ENCODE measurements at regions not wholly inside any gene's neighbourhood (a gene's known extent, or its start where the extent isn't known, plus 50 kb on each side); places are given as distances from the start of the nearest gene placed in this dataset.

GRCh38 chr14:85234156-85235025, 295.6 kb upstream of the FLRT2 start:
- H3K27me3 ChIP-seq (ENCODE audit: control insufficient read depth in 2 of 2, insufficient read depth in 1 of 2, low read length in 1 of 2) = no peaks in the 10 kb centered on the region
- no peak overlapping the region for H3K27ac ChIP-seq (ENCODE audit: low read depth in 1 of 2, low read length in 1 of 2)
- no peak overlapping the region for H3K4me3 ChIP-seq (ENCODE audit: low read length in 2 of 2)
- DNase-seq (ENCODE audit: low read depth in 6 of 9, low spot score in 9 of 9) = no peak
- no peaks in the 10 kb centered on the region for H3K9me3 ChIP-seq (ENCODE audit: control insufficient read depth in 2 of 2, insufficient read depth in 1 of 2, low read length in 1 of 2)
- H3K4me1 ChIP-seq (ENCODE audit: control insufficient read depth in 2 of 2, insufficient read depth in 2 of 2, low read length in 2 of 2) = no peaks in the 10 kb centered on the region
- H3K36me3 ChIP-seq (ENCODE audit: control insufficient read depth in 2 of 2, insufficient read depth in 2 of 2, low read length in 1 of 2) = no peaks in the 10 kb centered on the region
- WGBS = 95% methylated on average over 10 of the region's 10 CpGs

- no peak for DNase-seq (ENCODE audit: low read depth in 6 of 9, low spot score in 9 of 9)
- no peaks in the 10 kb centered on the region for H3K36me3 ChIP-seq (ENCODE audit: control insufficient read depth in 2 of 2, insufficient read depth in 2 of 2, low read length in 1 of 2)
- H3K9me3 ChIP-seq (ENCODE audit: control insufficient read depth in 2 of 2, insufficient read depth in 1 of 2, low read length in 1 of 2) = no peaks in the 10 kb centered on the region
- no peaks in the 10 kb centered on the region for H3K27me3 ChIP-seq (ENCODE audit: control insufficient read depth in 2 of 2, insufficient read depth in 1 of 2, low read length in 1 of 2)
- no peaks in the 10 kb centered on the region for H3K4me1 ChIP-seq (ENCODE audit: control insufficient read depth in 2 of 2, insufficient read depth in 2 of 2, low read length in 2 of 2)
- WGBS = 70% methylated on average over 3 of the region's 3 CpGs
- no peak overlapping the region for H3K4me3 ChIP-seq (ENCODE audit: low read length in 2 of 2)
- H3K27ac ChIP-seq (ENCODE audit: low read depth in 1 of 2, low read length in 1 of 2) = no peak overlapping the region
Measured at GRCh38 chr14:85235868-85236267, 294.1 kb upstream of the FLRT2 start.

GRCh38 chr14:85236296-85236695, 293.6 kb upstream of the FLRT2 start:
- 8% methylated on average over 1 of the region's 1 CpG for whole genome bisulfite sequencing

GRCh38 chr14:85239791-85240190, 290.2 kb upstream of the FLRT2 start:
- H3K4me1 ChIP-seq (ENCODE audit: control insufficient read depth in 2 of 2, insufficient read depth in 2 of 2, low read length in 2 of 2) = no peaks in the 10 kb centered on the region
- WGBS = 97% methylated on average over 1 of the region's 1 CpG
- no peak overlapping the region for H3K27ac ChIP-seq (ENCODE audit: low read depth in 1 of 2, low read length in 1 of 2)
- H3K4me3 ChIP-seq (ENCODE audit: low read length in 2 of 2) = no peak overlapping the region
- H3K27me3 ChIP-seq (ENCODE audit: control insufficient read depth in 2 of 2, insufficient read depth in 1 of 2, low read length in 1 of 2) = no peaks in the 10 kb centered on the region
- H3K9me3 ChIP-seq (ENCODE audit: control insufficient read depth in 2 of 2, insufficient read depth in 1 of 2, low read length in 1 of 2) = no peaks in the 10 kb centered on the region
- DNase-seq (ENCODE audit: low read depth in 6 of 9, low spot score in 9 of 9) = no peak
- no peaks in the 10 kb centered on the region for H3K36me3 ChIP-seq (ENCODE audit: control insufficient read depth in 2 of 2, insufficient read depth in 2 of 2, low read length in 1 of 2)

More at GRCh38 chr14:85236296-85236695, 293.6 kb upstream of the FLRT2 start:
- H3K4me1 ChIP-seq (ENCODE audit: control insufficient read depth in 2 of 2, insufficient read depth in 2 of 2, low read length in 2 of 2) = no peaks in the 10 kb centered on the region
- H3K36me3 ChIP-seq (ENCODE audit: control insufficient read depth in 2 of 2, insufficient read depth in 2 of 2, low read length in 1 of 2) = no peaks in the 10 kb centered on the region
- DNase-seq (ENCODE audit: low read depth in 6 of 9, low spot score in 9 of 9) = no peak
- no peaks in the 10 kb centered on the region for H3K9me3 ChIP-seq (ENCODE audit: control insufficient read depth in 2 of 2, insufficient read depth in 1 of 2, low read length in 1 of 2)
- H3K4me3 ChIP-seq (ENCODE audit: low read length in 2 of 2) = no peak overlapping the region
- no peaks in the 10 kb centered on the region for H3K27me3 ChIP-seq (ENCODE audit: control insufficient read depth in 2 of 2, insufficient read depth in 1 of 2, low read length in 1 of 2)
- no peak overlapping the region for H3K27ac ChIP-seq (ENCODE audit: low read depth in 1 of 2, low read length in 1 of 2)

GRCh38 chr14:85241022-85241855, 288.7 kb upstream of the FLRT2 start:
- no peak for DNase-seq (ENCODE audit: low read depth in 6 of 9, low spot score in 9 of 9)
- Histone ChIP-seq H3K4me1 (ENCODE audit: control insufficient read depth in 2 of 2, insufficient read depth in 2 of 2, low read length in 2 of 2) (no peaks in the 10 kb centered on the region), H3K4me3 (ENCODE audit: low read length in 2 of 2) (no peak overlapping the region), H3K27me3 (ENCODE audit: control insufficient read depth in 2 of 2, insufficient read depth in 1 of 2, low read length in 1 of 2) (no peaks in the 10 kb centered on the region), H3K9me3 (ENCODE audit: control insufficient read depth in 2 of 2, insufficient read depth in 1 of 2, low read length in 1 of 2) (no peaks in the 10 kb centered on the region), H3K27ac (ENCODE audit: low read depth in 1 of 2, low read length in 1 of 2) (no peak overlapping the region), H3K36me3 (ENCODE audit: control insufficient read depth in 2 of 2, insufficient read depth in 2 of 2, low read length in 1 of 2) (no peaks in the 10 kb centered on the region)
- 86% methylated on average over 14 of the region's 14 CpGs for WGBS

GRCh38 chr14:85242666-85243065, 287.3 kb upstream of the FLRT2 start:
- H3K4me1 ChIP-seq (ENCODE audit: control insufficient read depth in 2 of 2, insufficient read depth in 2 of 2, low read length in 2 of 2) = no peaks in the 10 kb centered on the region
- H3K4me3 ChIP-seq (ENCODE audit: low read length in 2 of 2) = no peak overlapping the region
- H3K9me3 ChIP-seq (ENCODE audit: control insufficient read depth in 2 of 2, insufficient read depth in 1 of 2, low read length in 1 of 2) = no peaks in the 10 kb centered on the region
- H3K36me3 ChIP-seq (ENCODE audit: control insufficient read depth in 2 of 2, insufficient read depth in 2 of 2, low read length in 1 of 2) = no peaks in the 10 kb centered on the region
- H3K27ac ChIP-seq (ENCODE audit: low read depth in 1 of 2, low read length in 1 of 2) = no peak overlapping the region
- H3K27me3 ChIP-seq (ENCODE audit: control insufficient read depth in 2 of 2, insufficient read depth in 1 of 2, low read length in 1 of 2) = no peaks in the 10 kb centered on the region
- WGBS = 90% methylated on average over 4 of the region's 4 CpGs
- no peak for DNase-seq (ENCODE audit: low read depth in 6 of 9, low spot score in 9 of 9)

- Histone ChIP-seq H3K4me3 (ENCODE audit: low read length in 2 of 2) (no peak overlapping the region), H3K36me3 (ENCODE audit: control insufficient read depth in 2 of 2, insufficient read depth in 2 of 2, low read length in 1 of 2) (no peaks in the 10 kb centered on the region), H3K27ac (ENCODE audit: low read depth in 1 of 2, low read length in 1 of 2) (no peak overlapping the region), H3K27me3 (ENCODE audit: control insufficient read depth in 2 of 2, insufficient read depth in 1 of 2, low read length in 1 of 2) (no peaks in the 10 kb centered on the region), H3K9me3 (ENCODE audit: control insufficient read depth in 2 of 2, insufficient read depth in 1 of 2, low read length in 1 of 2) (no peaks in the 10 kb centered on the region), H3K4me1 (ENCODE audit: control insufficient read depth in 2 of 2, insufficient read depth in 2 of 2, low read length in 2 of 2) (no peaks in the 10 kb centered on the region)
- WGBS = 93% methylated on average over 1 of the region's 1 CpG
- DNase-seq (ENCODE audit: low read depth in 6 of 9, low spot score in 9 of 9) = no peak
Measured at GRCh38 chr14:85243321-85243720, 286.6 kb upstream of the FLRT2 start.

GRCh38 chr14:85247071-85247470, 282.9 kb upstream of the FLRT2 start:
- Histone ChIP-seq H3K27me3 (ENCODE audit: control insufficient read depth in 2 of 2, insufficient read depth in 1 of 2, low read length in 1 of 2) (no peaks in the 10 kb centered on the region), H3K4me1 (ENCODE audit: control insufficient read depth in 2 of 2, insufficient read depth in 2 of 2, low read length in 2 of 2) (no peaks in the 10 kb centered on the region), H3K27ac (ENCODE audit: low read depth in 1 of 2, low read length in 1 of 2) (no peak overlapping the region), H3K36me3 (ENCODE audit: control insufficient read depth in 2 of 2, insufficient read depth in 2 of 2, low read length in 1 of 2) (no peaks in the 10 kb centered on the region), H3K4me3 (ENCODE audit: low read length in 2 of 2) (no peak overlapping the region), H3K9me3 (ENCODE audit: control insufficient read depth in 2 of 2, insufficient read depth in 1 of 2, low read length in 1 of 2) (no peaks in the 10 kb centered on the region)
- WGBS = 96% methylated on average over 3 of the region's 3 CpGs
- DNase-seq (ENCODE audit: low read depth in 6 of 9, low spot score in 9 of 9) = no peak

Data from thymus (tissue), 11 donors.